Sigmoid colon (tissue), 6 donors: ENCODE measurements at regions not wholly inside any gene's neighbourhood (a gene's known extent, or its start where the extent isn't known, plus 50 kb on each side); places are given as distances from the start of the nearest gene placed in this dataset.

Source experiments
- DNase-seq: peaks from one replicate; pipeline ENCODE4 v3.0.0-alpha.2; 2019
- H3K27ac ChIP-seq, 4 donors: fragments of 200-600 bp; sonication (generic); one replicate each; pipeline ENCODE4 v1.5.1; 2016 to 2019; ENCODE audit warnings: mild to moderate bottlenecking in 1 of 4
- H3K27me3 ChIP-seq, 3 donors: fragments of 200-600 bp; sonication (generic); one replicate each; pipeline ENCODE4 v1.5.1; 2019; ENCODE audit warnings: mild to moderate bottlenecking in 1 of 3
- H3K36me3 ChIP-seq, 4 donors: fragments of 200-600 bp; sonication (generic); one replicate each; pipeline ENCODE4 v1.5.1; 2016 to 2019
- H3K4me1 ChIP-seq, 4 donors: fragments of 200-600 bp; sonication (generic); one replicate each; pipeline ENCODE4 v1.5.1; 2017 to 2019
- H3K4me3 ChIP-seq, 4 donors: fragments of 200-600 bp; sonication (generic); one replicate each; pipeline ENCODE4 v1.5.1; 2017 to 2019; ENCODE audit warnings: mild to moderate bottlenecking in 2 of 4, moderate library complexity in 1 of 4
- H3K9me3 ChIP-seq, 4 donors: fragments of 200-600 bp in 3 of 4; sonication (generic) in 3 of 4; one replicate each; pipeline versions ENCODE4 v1.5.1 to v1.6.1; 2013 to 2019
- CTCF ChIP-seq, 4 experiments: fragments of 450-650 bp in 3 of 4; fragments of 200-600 bp in 1 of 4; IDR thresholded peaks; one replicate each; pipeline ENCODE4 v1.5.1; 2016 to 2019; ENCODE audit warnings: antibody characterized with exemption in 4 of 4, mild to moderate bottlenecking in 3 of 4, moderate library complexity in 2 of 4
- EP300 ChIP-seq, 4 donors: sonication (generic); formaldehyde crosslinking; IDR thresholded peaks; one replicate each; pipeline ENCODE4 v1.6.1; 2017; ENCODE audit warnings: antibody characterized with exemption in 4 of 4
- POLR2A ChIP-seq, 2 donors: fragments of 450-650 bp; IDR thresholded peaks; one replicate each; pipeline ENCODE4 v1.6.1; 2016; ENCODE audit warnings: antibody characterized with exemption in 2 of 2, mild to moderate bottlenecking in 2 of 2, moderate library complexity in 2 of 2
- POLR2AphosphoS5 ChIP-seq, 4 donors: sonication (generic); formaldehyde crosslinking; IDR thresholded peaks; one replicate each; pipeline ENCODE4 v1.6.1; 2017; ENCODE audit warnings: antibody characterized with exemption in 4 of 4
- WGBS, 2 donors: extraction: QIAGEN DNeasy Blood & Tissue Kit; methylation state at CpG; one replicate each; pipeline ENCODE4 v1.1.7; 2013; 5-methylcytosine and 5-hydroxymethylcytosine counted together
- intact Hi-C: fragments of 100-400 bp; cut with DNase I; formaldehyde crosslinking; loops from one replicate; pipeline ENCODE4 v1.15.1; 2023
- donor health status: healthy with polysubstance abuse.
- donor health status: healthy.

GRCh38 chr16:7843261-7843660, 510.6 kb downstream of the RBFOX1 start:
- 49 to 52% methylated on average over 7 of the region's 7 CpGs for WGBS, 2 donors
- Histone ChIP-seq H3K4me3 (no peak overlapping the region), H3K9me3 (peaks cover 0 to 2% (median 0%) of the 10 kb centered on the region in 4 donors), H3K27me3 (no peaks in the 10 kb centered on the region), H3K36me3 (no peaks in the 10 kb centered on the region), H3K4me1 (no peaks in the 10 kb centered on the region), H3K27ac (no peak overlapping the region)
- TF ChIP-seq POLR2AphosphoS5 (IDR thresholded peaks at IDR 0.05) (no peak), POLR2A (IDR thresholded peaks at IDR 0.05) (no peak), CTCF (IDR thresholded peaks at IDR 0.05) (no peak), EP300 (IDR thresholded peaks at IDR 0.05) (no peak)
- no peak for DNase-seq
- intact Hi-C loops: no loop called here

GRCh38 chr16:7839568-7839967, 506.9 kb downstream of the RBFOX1 start:
- intact Hi-C loops: no loop called here
- WGBS, 2 donors: 57 to 64% methylated on average over 4 of the region's 4 CpGs

GRCh38 chr16:7834771-7835431, 502.3 kb downstream of the RBFOX1 start:
- H3K27ac ChIP-seq: no peak overlapping the region
- intact Hi-C loops: no loop called here
- TF ChIP-seq POLR2A (IDR thresholded peaks at IDR 0.05) (no peak), CTCF (IDR thresholded peaks at IDR 0.05) (no peak), POLR2AphosphoS5 (IDR thresholded peaks at IDR 0.05) (no peak), EP300 (IDR thresholded peaks at IDR 0.05) (no peak)
- no peak overlapping the region for H3K4me3 ChIP-seq
- no peak for DNase-seq
- 14% methylated on average over 1 of the region's 1 CpG for WGBS, 2 donors
- H3K9me3 ChIP-seq: peaks cover 0 to 2% (median 0%) of the 10 kb centered on the region in 4 donors
- no peaks in the 10 kb centered on the region for H3K4me1 ChIP-seq
- H3K27me3 ChIP-seq: no peaks in the 10 kb centered on the region
- H3K36me3 ChIP-seq: no peaks in the 10 kb centered on the region

More at GRCh38 chr16:7839568-7839967, 506.9 kb downstream of the RBFOX1 start:
- Histone ChIP-seq H3K4me1 (no peaks in the 10 kb centered on the region), H3K27ac (no peak overlapping the region), H3K4me3 (no peak overlapping the region), H3K9me3 (peaks cover 0 to 2% (median 0%) of the 10 kb centered on the region in 4 donors), H3K27me3 (no peaks in the 10 kb centered on the region), H3K36me3 (no peaks in the 10 kb centered on the region)
- DNase-seq: no peak
- TF ChIP-seq EP300 (IDR thresholded peaks at IDR 0.05) (no peak), POLR2A (IDR thresholded peaks at IDR 0.05) (no peak), POLR2AphosphoS5 (IDR thresholded peaks at IDR 0.05) (no peak), CTCF (IDR thresholded peaks at IDR 0.05) (no peak)

DNA sequence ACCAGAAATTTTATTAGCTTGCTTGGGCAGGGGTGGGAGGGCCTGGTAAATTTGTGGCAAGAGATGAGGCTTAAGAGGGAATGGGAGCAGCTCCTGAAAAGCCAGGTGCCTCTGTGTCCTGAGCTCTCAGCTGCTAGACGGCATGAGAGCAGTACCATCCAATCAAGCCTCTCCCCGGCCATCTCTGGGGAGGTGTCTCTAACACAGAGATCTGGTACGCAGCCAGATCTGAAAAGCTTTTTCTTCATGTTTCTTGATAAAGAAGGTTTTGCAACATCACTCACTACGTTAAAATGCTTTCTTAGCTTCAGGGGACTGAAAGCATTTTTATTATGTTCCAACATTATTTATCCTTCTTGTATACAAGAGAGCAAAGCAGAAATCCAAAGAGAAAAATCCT, 488.2 kb downstream of the RBFOX1 start:
- no peak for DNase-seq
- Histone ChIP-seq H3K27me3 (no peaks in the 10 kb centered on the region), H3K27ac (no peak overlapping the region), H3K4me3 (no peak overlapping the region), H3K36me3 (no peaks in the 10 kb centered on the region), H3K4me1 (no peaks in the 10 kb centered on the region), H3K9me3 (no peaks in the 10 kb centered on the region)
- TF ChIP-seq CTCF (IDR thresholded peaks at IDR 0.05) (no peak), EP300 (IDR thresholded peaks at IDR 0.05) (no peak)
- intact Hi-C loops: no loop called here
- 58 to 69% methylated on average over 4 of the region's 4 CpGs for WGBS, 2 donors
